Right hindlimb (tissue), 1 donor: ENCODE measurements at regions not wholly inside any gene's neighbourhood (a gene's known extent, or its start where the extent isn't known, plus 50 kb on each side); places are given as distances from the start of the nearest gene placed in this dataset.
A peak's percentile ranks its signal among the peaks of the same experiment; 100 is the strongest.
"Not testable (repeated sequence)": the region's sequence is repeated elsewhere in the genome, so short reads cannot be mapped to it uniquely, and the experiment has no call there.

Source experiments
- DNase-seq: peaks from one replicate; pipeline ENCODE4 v3.0.0-alpha.2; 2018

DNA sequence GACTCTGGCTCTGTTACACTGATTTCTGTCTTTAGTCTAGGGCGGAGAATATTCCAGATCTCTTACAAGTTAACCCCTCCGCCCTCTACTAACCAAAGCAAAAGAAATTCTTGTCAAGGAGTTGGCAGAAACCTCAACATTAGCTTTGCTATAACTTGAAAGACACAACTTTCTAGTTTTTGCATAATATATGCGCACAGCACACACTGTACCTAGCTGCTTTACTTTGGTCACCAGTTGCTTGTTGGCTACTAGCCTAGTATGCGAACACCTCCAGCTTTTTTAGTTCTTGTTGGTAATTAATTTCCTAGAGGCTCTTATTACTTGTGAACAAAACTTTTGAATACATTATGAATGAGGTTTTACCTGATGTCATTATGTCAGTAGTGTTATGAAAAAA lies 348.8 kb upstream of the C2CD4B start:
- no peak for DNase-seq

DNA sequence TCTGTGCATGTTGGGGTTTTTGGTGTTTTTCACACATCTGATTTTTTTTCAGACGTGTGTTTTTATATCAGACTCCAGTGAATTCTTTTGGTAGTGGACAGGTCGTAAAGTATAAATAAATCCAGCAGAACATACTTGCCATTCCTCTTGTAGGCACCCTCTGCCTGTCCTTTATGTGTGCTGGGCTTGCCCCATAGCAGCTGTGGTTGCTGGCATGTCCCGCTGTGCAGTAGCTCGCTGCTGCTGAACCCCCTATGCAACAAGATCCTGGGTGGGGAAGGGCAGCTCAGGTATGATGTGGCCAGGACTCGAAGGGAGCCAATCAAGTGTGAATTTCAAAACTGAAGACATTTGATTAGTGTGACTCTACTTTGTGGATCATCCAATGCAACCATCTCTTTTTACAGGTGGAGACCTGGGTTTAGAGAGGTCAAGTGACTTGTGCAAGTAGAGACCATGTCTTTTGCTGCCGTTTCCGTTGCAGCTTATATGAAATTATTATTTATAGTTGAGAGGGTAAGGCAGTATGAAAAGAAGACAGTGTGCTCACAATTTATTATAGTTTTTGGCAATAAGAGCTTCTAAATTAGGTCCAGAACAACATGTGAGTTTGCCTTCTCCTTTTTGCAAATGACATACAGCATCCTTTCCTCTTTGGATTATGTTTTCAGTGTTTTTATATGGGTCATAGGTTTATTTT lies 350.8 kb upstream of the C2CD4B start:
- peak; percentile 49 for DNase-seq

DNA sequence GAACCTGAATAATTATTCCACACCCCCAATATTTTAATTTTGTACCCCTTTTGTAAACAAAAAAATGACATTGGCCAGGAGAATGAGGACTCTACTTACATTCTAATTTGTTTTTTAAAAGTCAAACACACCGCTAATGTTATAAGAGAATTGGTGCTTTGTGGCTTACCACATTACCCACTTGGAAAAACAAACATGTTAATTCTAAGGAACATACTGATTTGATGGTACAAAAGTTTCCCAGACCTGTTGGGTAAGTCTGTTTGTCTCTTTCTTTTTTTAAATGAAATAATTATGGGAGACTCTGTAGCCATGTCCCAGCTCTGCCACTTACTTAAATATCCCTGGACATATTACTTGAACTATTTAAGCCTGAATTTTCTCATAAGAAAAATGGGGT lies 352.5 kb upstream of the C2CD4B start:
- DNase-seq = no peak

DNA sequence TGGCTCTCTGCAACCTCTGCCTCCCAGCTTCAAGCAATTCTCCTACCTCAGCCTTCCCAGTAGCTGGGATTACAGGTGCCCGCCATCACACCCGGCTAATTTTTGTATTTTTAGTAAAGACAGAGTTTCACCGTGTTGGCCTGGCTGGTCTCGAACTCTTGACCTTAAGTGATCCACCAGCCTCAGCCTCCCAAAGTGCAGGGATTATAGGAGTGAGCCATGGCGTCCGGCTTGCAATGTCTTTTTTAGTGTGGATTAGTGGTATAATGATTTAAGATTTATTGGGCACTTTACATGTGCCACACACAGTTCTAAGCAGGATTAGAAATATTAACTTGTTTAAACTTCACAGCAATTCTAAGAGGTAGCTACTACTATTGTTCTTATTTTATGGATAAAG lies 353.6 kb upstream of the C2CD4B start:
- not testable (repeated sequence) for DNase-seq

DNA sequence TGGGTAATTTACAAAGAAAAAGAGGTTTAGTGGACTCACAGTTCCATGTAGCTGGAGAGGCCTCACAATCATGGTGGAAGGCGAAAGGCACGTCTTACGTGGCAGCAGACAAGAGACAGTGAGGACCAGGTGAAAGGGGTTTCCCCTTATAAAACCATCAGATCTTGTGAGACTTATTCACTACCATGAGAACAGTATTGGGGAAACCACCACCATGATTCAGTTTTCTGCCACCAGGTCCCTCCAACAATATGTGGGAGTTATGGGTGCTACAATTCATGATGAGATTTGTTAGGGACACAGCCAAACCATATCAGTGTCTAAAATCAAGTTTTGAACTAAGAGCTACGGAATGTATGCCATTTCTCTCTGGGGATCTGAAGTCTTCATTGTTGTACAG lies 354.8 kb upstream of the C2CD4B start:
- DNase-seq = no peak

DNA sequence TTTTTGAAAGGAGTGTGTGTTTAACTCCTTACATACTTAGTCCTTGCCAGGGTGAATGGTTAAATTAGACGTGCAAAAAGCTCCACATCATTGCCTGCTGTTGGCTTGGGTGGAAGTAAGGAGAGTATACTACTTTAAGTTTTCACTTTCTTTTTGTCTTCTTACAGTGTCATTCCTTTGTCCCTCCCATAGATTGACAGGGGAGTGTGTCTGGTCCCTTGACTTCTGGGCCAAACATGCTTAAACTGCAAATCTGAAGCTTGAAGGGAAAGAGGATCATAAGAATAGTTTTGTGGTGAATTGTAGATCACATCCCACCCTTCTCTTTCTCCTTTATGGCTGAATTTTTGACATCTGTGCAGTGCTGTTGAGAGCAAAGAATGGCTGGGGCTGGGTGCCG lies 355.8 kb upstream of the C2CD4B start:
- DNase-seq = no peak

DNA sequence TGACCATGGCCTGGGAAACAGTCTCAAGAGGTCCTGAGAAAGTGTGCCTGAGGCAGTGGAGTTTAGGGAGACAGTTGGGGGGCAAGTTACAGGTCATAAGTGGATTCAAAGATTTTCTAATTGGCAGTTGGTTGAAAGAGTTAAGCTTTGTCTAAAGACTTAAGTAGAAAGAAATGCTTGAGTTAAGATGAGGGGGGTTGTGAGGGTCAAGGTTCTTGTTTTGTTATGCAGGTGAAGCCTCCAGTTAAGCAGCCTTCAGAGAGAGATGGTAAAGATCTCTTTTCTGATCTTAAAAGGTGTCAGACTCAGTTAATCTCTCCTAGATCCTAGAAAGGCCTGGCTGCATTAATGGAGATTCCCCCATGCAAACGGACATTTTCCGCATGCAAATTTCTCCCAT lies 356.3 kb upstream of the C2CD4B start:
- no peak for DNase-seq

DNA sequence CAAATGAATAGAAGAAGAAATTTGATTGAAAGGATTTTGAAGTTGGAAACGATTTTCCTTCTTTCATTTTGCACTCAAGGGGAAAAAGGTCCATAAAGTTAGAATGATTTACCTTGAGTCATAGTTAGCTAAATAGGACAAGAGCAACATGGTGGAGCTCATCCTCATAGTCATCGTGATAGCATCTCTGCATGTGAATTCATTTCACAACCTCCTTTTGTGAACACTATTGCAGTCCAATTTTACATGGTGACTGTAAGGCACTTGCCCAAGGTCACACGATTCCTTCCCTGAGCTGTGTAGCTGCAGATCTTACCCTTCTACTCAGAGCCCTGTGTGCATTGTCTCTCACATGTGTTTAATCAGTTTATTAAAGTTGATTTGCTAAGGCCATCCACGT lies 359.8 kb upstream of the C2CD4B start:
- DNase-seq = no peak

DNA sequence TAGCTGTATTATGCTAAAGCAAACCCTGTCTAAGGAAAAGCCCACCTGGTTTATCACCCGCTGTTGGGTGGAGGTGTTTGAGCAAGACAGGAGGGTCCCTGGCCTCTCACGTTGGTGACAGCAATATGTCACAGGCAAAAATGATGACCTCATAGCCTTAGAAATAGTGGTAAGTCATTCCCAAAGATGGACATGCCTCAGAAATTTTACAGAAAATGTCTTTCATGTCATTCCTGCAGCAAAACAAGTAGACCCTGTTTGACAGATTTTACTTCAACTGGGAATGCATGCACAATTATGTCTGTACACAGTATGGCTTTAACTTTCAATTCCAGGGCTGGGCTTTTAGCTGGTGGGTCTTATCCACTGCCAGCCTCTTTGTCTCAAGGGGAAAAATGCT lies 362.3 kb upstream of the C2CD4B start:
- no peak for DNase-seq

DNA sequence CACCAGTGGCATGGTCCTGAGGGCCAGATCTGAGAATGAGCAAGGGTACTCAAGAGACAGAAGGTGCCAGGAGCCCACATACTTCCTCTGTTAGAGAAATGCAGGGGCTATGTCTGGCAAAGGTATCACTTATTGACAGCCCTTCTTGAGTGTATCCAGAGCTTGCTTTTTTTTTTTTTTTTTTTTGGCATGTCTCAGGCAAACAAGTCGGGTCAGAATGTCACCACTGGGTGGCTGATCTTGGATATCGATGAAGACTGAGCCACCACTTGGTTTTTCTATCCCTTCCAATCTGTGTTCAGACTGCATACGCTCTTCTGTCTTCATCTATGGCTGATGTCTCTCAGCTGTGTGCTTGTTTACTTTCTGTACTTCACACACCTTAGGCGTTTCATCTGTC lies 363.4 kb upstream of the C2CD4B start:
- no peak for DNase-seq

DNA sequence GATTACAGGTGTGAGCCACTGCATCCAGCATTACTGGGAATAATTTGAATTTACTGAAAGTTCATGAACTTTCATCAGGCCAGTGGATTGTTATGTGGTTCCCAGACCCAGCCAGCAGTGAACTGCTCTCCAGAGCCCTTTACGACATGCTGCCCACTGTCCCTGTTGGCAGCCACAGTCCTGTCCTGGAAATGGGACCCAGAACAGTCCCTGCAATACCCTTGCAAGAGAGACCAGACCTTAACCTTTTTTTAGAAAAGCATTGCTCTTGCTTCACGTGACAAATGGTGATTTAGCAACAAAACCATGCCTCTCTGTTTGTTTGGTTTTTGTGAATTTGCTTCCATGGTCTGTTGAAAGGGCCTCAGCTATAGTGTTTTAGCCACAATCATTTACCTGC lies 367.3 kb upstream of the C2CD4B start:
- DNase-seq = no peak

DNA sequence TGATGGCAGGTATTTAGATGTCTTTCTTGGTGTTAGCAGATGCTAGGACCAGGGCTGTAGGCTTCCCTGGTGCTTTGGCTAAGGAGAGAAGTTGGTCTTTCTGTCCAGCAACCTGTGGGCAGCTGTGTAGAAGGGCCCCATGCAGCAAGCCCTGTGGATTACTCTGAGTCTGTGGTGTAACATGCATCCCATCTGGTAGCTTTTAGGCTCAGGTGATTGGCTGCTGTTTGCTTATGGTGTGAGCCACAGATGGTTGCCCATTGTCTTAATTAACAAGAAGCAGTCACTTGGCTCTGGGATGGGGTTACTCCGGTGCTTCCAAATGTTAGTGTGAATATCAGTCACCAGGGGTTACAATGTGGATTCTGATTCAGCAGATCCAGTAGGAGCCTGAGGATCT lies 368.6 kb upstream of the C2CD4B start:
- no peak for DNase-seq

DNA sequence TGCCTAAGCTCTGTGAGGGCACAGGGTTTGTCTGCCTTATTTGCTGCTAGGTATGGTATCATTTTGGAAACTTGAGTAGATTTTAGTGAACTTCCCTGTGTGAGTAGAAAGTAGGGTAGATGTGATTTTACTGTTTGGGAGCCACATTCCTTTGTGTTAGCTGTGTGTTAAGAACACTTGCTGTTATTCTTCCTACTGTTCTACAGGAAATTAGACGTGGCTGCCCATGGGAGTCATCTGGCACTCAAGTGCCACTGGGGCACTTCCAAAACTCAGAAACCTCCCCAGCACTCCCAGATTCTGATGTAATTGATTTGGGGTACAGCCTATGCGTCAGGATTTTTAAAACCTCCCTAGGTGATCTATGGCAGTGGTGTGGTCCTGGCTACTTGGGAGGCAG lies 369.9 kb upstream of the C2CD4B start:
- no peak for DNase-seq

DNA sequence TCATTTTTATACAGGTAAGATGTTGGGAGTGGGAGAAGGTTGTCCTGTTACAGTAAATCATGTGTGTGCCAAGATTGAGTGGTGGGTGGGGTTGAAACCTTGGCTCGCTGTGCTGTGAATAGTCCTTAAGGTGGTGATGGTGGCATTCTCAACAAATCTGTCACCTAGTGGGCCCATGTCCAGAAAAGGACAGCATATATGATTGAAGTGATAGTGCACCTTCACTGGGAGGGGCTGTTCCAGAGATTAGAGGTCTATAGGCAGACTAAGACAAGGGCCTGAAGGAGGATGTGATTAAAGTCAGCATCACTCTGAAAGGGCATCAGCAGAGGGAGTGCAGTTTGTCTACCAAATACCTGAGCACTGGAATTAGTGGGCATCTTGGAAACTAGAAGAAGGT lies 374.2 kb upstream of the C2CD4B start:
- DNase-seq = no peak

DNA sequence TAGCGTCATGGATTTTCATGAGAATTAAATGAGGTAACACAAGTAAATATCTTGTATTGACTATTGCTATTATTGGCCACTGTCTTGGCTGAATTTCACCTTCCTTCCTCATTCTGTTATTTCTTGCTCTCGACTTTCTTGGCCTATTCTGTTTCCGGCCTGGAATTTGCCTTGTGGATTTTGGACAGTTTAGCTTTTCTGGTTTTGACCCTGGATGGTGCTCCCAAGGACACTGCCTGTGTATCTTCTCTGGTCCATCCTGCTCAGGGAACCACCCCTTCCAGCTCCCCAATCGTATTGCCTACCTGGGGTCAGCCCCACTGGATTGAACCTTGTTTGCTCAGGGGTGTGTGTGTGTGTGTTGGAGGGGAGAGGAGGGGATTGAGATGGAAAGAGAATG lies 376.2 kb upstream of the C2CD4B start:
- no peak for DNase-seq

DNA sequence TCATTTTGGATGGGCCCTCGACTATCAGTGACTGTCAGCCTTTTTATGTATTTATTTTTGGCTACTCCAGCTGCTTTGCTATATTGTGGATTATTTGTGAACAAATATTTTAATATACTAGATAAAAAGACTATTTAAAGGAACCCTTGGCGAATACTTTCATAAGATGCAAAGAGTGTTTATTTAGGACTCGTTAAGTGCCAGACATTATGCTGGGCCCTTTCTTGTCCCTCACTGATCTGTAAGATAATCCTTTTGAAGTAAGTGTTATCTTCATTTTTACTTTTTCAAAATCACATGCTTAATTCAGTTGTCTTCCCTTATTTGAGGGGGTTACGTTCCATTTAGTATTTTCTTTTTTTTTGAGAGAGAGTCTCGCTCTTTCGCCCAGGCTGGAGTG lies 376.8 kb upstream of the C2CD4B start:
- DNase-seq = no peak

DNA sequence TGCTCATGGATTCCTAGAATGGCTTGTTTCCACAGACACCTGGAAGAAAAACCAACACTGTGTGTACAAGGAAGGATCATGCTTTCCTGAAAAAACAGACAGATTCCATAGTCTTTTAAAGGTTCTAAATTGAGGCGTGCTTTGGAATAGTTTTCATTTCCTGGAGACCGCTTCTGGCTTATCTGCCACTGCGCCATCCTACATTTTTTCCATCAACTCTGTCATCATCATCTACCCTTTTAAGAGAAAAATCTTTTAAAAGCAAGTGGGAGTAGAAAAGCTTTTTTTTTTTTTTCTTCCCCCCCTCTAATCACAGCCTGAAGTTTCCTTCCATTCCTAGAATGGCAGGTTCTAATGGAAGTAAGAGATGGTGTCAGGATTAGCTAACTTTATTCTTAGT lies 379.4 kb upstream of the C2CD4B start:
- DNase-seq = no peak

DNA sequence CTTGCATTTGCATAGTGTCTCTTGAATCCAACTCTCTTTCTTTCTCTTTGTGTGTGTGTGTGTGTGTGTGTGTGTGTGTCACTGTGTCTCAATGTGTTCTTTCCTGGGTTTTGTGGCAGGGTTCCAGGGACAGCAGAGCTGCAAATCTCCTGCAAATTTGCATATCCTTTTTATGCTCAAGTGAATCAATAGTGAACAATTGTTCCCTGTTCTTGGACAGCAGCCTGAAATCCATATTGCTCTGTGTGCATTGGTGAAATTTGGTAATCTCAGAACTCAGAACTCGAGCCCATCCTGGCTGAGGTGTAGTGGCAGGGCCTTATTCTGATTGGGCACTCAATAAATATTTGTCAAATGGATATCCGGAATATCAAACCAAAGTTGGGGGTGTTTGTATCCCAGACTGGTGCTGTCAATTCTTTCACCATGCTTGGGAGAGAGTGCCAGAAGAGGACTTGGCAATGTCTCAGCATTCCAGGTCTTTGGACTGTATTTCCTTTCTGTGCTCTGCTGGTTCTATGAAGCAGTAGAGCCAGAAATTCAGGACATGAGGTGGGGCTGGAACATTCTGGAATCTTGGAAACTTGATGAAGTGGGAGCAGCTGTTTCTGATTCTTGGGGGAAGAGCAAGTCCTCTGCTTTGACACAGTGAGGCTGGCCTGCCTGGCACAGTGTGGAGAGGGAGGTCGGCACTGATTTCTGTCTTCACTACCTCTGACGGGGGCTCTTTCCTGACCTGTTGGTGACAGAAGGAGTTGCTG lies 380.6 kb upstream of the C2CD4B start:
- peak; percentile 88 for DNase-seq

DNA sequence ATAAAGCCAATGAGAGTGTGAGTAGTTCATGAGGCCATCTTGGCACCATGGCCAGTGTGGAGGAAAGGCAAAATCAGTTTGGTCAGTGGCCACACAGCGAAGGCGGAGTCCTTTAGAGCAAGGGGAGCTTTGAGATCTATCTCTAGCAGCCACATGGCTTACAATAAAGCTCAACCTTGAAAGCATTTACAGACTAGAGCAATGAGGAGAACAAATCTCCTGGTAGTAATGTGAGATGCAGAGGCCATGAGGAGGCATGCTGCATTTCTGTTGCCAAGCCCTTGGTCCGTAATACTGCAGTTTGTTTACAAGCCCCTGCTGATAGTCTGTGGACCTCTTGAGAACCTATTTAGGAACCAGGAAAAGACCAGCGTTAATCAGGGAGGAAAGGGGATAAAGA lies 381.5 kb upstream of the C2CD4B start:
- no peak for DNase-seq

DNA sequence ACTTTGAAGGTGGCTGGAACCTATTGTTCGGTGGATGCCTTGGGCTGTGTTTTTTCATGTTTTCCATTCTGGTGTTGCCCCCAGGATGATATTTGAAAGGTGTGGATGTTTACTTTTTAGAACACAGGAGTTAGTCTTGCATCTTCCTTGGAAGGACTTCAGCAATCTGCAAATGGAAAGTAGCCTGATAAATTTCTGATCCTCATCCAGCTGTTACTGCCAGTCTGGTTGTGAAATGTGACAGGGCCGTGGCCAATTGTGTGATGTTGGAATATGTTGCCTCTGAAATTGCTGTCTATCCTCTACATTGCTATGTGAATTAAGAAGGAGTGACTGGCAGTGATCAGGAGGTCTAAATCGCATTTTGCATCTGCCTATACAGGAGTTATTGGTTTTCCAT lies 382.5 kb upstream of the C2CD4B start:
- DNase-seq = peak; percentile 46

DNA sequence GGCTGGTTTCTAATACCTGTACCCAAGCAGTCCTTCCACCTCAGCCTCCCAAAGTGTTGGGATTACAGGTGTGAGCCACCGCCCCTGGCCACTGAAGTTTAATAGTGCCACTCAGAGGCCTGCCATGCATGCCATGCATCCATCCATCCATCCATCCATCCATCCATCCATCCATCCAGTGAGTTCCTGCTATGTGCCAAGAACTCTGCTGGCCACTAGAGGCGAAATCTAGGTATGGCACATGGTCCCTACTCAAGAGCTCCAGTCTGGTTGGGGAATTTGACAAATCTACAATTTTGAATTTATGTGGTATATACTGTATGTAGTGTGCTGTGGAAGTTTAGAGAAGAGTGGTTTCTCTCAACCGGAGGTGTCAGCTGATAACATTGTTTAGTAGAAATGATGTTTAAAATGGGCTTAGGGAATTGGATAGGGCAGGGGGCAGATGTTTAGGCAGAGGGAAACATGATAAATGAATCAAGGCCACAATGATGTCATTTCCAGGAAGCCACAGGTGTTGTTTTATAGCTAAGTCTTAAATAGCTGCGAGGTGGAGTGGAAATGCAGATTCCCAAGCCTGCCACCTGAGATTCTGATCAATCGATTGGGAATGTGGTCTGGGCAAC lies 384.4 kb upstream of the C2CD4B start:
- no peak for DNase-seq

DNA sequence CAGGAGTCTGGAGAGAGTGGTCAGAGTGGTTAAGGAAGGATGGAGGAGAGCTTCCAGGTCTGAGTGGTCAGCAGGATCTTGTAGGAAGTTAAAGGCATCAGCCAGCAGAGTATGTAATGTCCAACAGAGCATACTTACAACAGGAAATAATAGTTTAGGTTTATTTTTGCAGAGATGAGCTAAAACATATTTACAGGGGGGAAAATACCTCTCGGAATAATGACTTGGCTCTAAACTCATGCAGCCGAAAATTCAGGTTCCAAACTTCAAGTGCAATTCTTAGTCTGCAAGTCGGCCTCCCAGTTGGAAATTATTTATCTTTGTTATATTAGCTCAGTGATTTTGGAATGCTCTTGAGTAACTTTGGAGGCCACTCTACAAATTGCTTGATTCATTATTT lies 385.0 kb upstream of the C2CD4B start:
- no peak for DNase-seq

DNA sequence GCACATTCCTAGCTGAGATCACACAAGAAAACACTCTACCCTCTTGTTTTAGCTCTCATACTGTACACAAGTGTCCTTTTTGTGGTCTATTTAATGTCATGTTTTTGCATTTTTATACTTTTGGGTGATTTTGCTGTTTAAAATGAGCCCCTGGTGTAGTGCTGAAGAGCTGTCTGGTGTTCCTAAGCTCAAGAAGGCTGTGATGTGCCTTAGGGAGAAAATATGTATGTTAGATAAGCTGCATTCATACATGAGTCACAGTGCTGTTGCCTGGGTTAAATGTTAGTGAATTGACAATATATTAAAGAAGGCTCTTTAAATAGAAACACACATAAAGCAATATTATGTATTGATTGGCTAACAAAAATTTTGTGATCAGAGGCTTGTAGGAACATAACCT lies 387.4 kb upstream of the C2CD4B start:
- no peak for DNase-seq

DNA sequence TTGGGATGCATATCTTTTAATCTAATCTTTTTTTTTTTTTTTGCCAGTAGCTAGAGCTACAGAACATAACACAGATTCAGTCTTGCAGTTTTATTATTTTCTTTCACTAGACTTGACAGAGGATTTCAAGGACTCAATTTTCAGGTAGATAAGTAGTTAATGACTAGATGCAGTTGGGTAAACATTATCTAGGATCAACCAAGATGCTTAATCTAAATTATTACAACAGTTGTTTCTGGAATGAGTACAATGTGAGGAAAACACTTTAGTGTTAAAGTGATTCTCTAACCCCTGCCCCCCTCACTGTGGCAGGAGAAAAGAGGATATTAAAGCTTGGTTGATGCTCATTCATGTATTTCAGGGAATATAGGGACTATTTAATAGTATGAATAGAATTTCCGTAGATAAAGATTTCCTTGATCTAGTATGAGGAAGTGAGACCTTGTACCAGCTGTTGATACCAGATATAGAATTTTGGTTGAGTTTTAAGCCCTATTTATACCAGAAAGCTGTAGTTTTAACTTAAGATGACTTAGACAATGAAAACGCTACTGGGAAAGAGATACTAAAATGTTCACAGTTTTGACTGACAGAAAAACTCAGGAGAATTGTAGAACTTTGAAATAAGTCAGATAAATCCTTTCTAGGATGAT lies 389.0 kb upstream of the C2CD4B start:
- no peak for DNase-seq
